H1 (cell line): ENCODE measurements at regions not wholly inside any gene's neighbourhood (a gene's known extent, or its start where the extent isn't known, plus 50 kb on each side); places are given as distances from the start of the nearest gene placed in this dataset.

Experiments used
- CTCF ChIA-PET: fragments of 300-600 bp; sonication (Branson Sonifier 250); formaldehyde crosslinking; loops from one replicate; lab custom pipeline; 2021; ENCODE audit not compliant: partially characterized antibody; lab: Charles Lee
- POLR2A ChIA-PET: fragments of 300-600 bp; sonication (Branson Sonifier 250); formaldehyde crosslinking; loops from one replicate; lab custom pipeline; 2021; ENCODE audit warnings: inconsistent platforms; ENCODE audit not compliant: partially characterized antibody; lab: Charles Lee
- DNase-seq, 2 experiments: peaks; one replicate each; pipeline versions ENCODE4 v3.0.0 to v3.0.0-alpha.2; 2010 to 2022; ENCODE audit warnings: low spot score in 2 of 2, low read depth in 1 of 2, mixed read lengths in 1 of 2
- FAIRE-seq: peaks from 2 replicates; lab custom pipeline; 2011; peaks lifted over from hg19 to GRCh38; lab: Jason Lieb, UNC
- H2AFZ ChIP-seq: 2 replicates; pipeline ENCODE4 v1.8.1; 2012; ENCODE audit warnings: low read length, inconsistent platforms
- H2AK5ac ChIP-seq: 2 replicates; pipeline ENCODE4 v1.6.1; 2013; ENCODE audit warnings: low read depth, low read length
- H2BK120ac ChIP-seq: replicated peaks from 2 replicates; pipeline ENCODE3; 2013; ENCODE audit warnings: low read depth, low read length, inconsistent platforms
- H2BK12ac ChIP-seq: 2 replicates; pipeline ENCODE4 v1.6.1; 2013; ENCODE audit warnings: low read depth, low read length
- H2BK15ac ChIP-seq: 2 replicates; pipeline ENCODE4 v1.6.1; 2013; ENCODE audit warnings: low read length
- H2BK20ac ChIP-seq: 2 replicates; pipeline ENCODE4 v1.6.1; 2013; ENCODE audit warnings: low read length
- H2BK5ac ChIP-seq: 2 replicates; pipeline ENCODE4 v1.6.1; 2013; ENCODE audit warnings: low read depth, low read length
- H3K14ac ChIP-seq: 2 replicates; pipeline ENCODE4 v1.6.1; 2013; ENCODE audit warnings: inconsistent platforms; ENCODE audit not compliant: insufficient read length
- H3K18ac ChIP-seq: 2 replicates; pipeline ENCODE4 v1.6.1; 2013; ENCODE audit warnings: low read length; ENCODE audit errors: extremely low read depth
- H3K23ac ChIP-seq: 2 replicates; pipeline ENCODE4 v1.6.1; 2013; ENCODE audit warnings: inconsistent platforms; ENCODE audit not compliant: insufficient read length
- H3K23me2 ChIP-seq: 2 replicates; pipeline ENCODE4 v1.6.1; 2013; ENCODE audit warnings: low read depth, low read length
- H3K27ac ChIP-seq: 2 replicates; pipeline ENCODE4 v1.6.1; 2011; ENCODE audit warnings: low read depth, low read length, inconsistent platforms
- H3K27me3 ChIP-seq, 4 experiments: replicated peaks in 1 of 4; 1 replicate in 1 of 4; 2 replicates in 3 of 4; pipeline versions ENCODE4 v1.6.1 to v1.8.1; 2011 to 2013; ENCODE audit warnings: low read length in 3 of 4, mild to moderate bottlenecking in 3 of 4, inconsistent platforms in 2 of 4, mixed read lengths in 2 of 4, moderate library complexity in 1 of 4; ENCODE audit not compliant: control insufficient read depth in 3 of 4, insufficient read depth in 3 of 4; ENCODE audit errors: extremely low read depth in 1 of 4
- H3K36me3 ChIP-seq, 4 experiments: 2 replicates each; pipeline versions ENCODE4 v1.6.1 to v1.8.1; 2011 to 2013; ENCODE audit warnings: mild to moderate bottlenecking in 4 of 4, low read length in 3 of 4, moderate library complexity in 2 of 4, control low read depth in 1 of 4, inconsistent platforms in 1 of 4; ENCODE audit not compliant: insufficient read depth in 4 of 4, control insufficient read depth in 2 of 4
- H3K4ac ChIP-seq: replicated peaks from 2 replicates; pipeline ENCODE3; 2013; ENCODE audit warnings: low read length, low read depth, mixed read lengths, inconsistent platforms; ENCODE audit not compliant: insufficient read length
- H3K4me1 ChIP-seq, 4 experiments: replicated peaks in 1 of 4; 1 replicate in 1 of 4; 2 replicates in 3 of 4; pipeline versions ENCODE4 v1.6.1 to v1.8.1; 2011 to 2013; ENCODE audit warnings: low read length in 3 of 4, inconsistent platforms in 2 of 4, mixed read lengths in 1 of 4; ENCODE audit not compliant: insufficient read depth in 4 of 4, control insufficient read depth in 3 of 4
- H3K4me2 ChIP-seq, 2 experiments: 2 replicates each; pipeline versions ENCODE4 v1.6.1 to v1.8.1; 2011 to 2013; ENCODE audit warnings: low read depth in 2 of 2, low read length in 2 of 2, control low read depth in 1 of 2, inconsistent platforms in 1 of 2, mild to moderate bottlenecking in 1 of 2; ENCODE audit not compliant: insufficient read depth in 1 of 2
- H3K4me3 ChIP-seq, 4 experiments: fragments of 200-600, 300-600 bp in 1 of 4; sonication (generic), shearing (Covaris generic), sonication (Bioruptor Twin) in 1 of 4; 2 replicates each; pipeline versions ENCODE4 v1.5.1 to v1.8.1; 2011 to 2016; ENCODE audit warnings: low read length in 4 of 4, low read depth in 3 of 4, control low read depth in 2 of 4, inconsistent platforms in 2 of 4, mild to moderate bottlenecking in 2 of 4, mixed read lengths in 1 of 4, moderate library complexity in 1 of 4; ENCODE audit not compliant: insufficient read depth in 2 of 4; ENCODE audit errors: extremely low read depth in 1 of 4
- H3K56ac ChIP-seq: replicated peaks from 2 replicates; pipeline ENCODE3; 2013; ENCODE audit warnings: low read depth, mild to moderate bottlenecking, mixed read lengths, low read length, inconsistent platforms; ENCODE audit not compliant: insufficient read length
- H3K79me1 ChIP-seq: 2 replicates; pipeline ENCODE4 v1.6.1; 2013; ENCODE audit warnings: low read depth, low read length, control low read depth
- H3K79me2 ChIP-seq, 2 experiments: 2 replicates each; pipeline versions ENCODE4 v1.6.1 to v1.8.1; 2012 to 2013; ENCODE audit warnings: low read length in 2 of 2, mild to moderate bottlenecking in 2 of 2, inconsistent platforms in 1 of 2; ENCODE audit not compliant: insufficient read depth in 2 of 2, control insufficient read depth in 1 of 2
- H3K9ac ChIP-seq, 4 experiments: replicated peaks in 1 of 4; 1 replicate in 1 of 4; 2 replicates in 3 of 4; pipeline versions ENCODE4 v1.6.1 to v1.8.1; 2011 to 2013; ENCODE audit warnings: low read depth in 3 of 4, low read length in 3 of 4, control low read depth in 2 of 4, mild to moderate bottlenecking in 2 of 4, moderate library complexity in 2 of 4, inconsistent platforms in 1 of 4; ENCODE audit errors: extremely low read depth in 1 of 4
- H3K9me3 ChIP-seq, 2 experiments: 2 replicates each; pipeline versions ENCODE4 v1.6.1 to v1.8.1; 2012 to 2013; ENCODE audit warnings: mild to moderate bottlenecking in 2 of 2, moderate library complexity in 2 of 2, control low read depth in 1 of 2, inconsistent platforms in 1 of 2, low read depth in 1 of 2, low read length in 1 of 2, mixed read lengths in 1 of 2; ENCODE audit not compliant: insufficient read depth in 2 of 2
- H4K20me1 ChIP-seq, 2 experiments: replicated peaks in 1 of 2; 2 replicates each; pipeline versions ENCODE3 to v1.8.1; 2011 to 2013; ENCODE audit warnings: inconsistent platforms in 2 of 2, low read length in 2 of 2, mild to moderate bottlenecking in 1 of 2; ENCODE audit not compliant: insufficient read depth in 2 of 2, control insufficient read depth in 1 of 2
- H4K5ac ChIP-seq: 2 replicates; pipeline ENCODE4 v1.6.1; 2013; ENCODE audit warnings: low read length, low read depth, mixed read lengths, inconsistent platforms; ENCODE audit not compliant: insufficient read length
- H4K8ac ChIP-seq: 2 replicates; pipeline ENCODE4 v1.8.0; 2013; ENCODE audit warnings: mild to moderate bottlenecking, moderate library complexity, low read length, inconsistent platforms; ENCODE audit not compliant: insufficient read depth; ENCODE audit errors: extremely low read depth
- H4K91ac ChIP-seq: replicated peaks from 2 replicates; pipeline ENCODE3; 2013; ENCODE audit warnings: low read length, mixed read lengths, inconsistent platforms; ENCODE audit not compliant: insufficient read length
- ASH2L ChIP-seq: fragments of 200-600, 300-600 bp; sonication (generic); IDR thresholded peaks from one replicate; pipeline ENCODE4 v1.7.1; 2017; ENCODE audit warnings: low read length
- CBX8 ChIP-seq: fragments of 300-800, 300-1000 bp; sonication (generic); IDR thresholded peaks from 2 replicates; pipeline ENCODE4 v1.7.1; 2016; ENCODE audit warnings: low read depth, low read length, borderline replicate concordance
- CTBP2 ChIP-seq: IDR thresholded peaks from 2 replicates; pipeline ENCODE4 v1.7.0; 2011; ENCODE audit warnings: borderline replicate concordance, mild to moderate bottlenecking, moderate library complexity, mixed read lengths, low read length; ENCODE audit not compliant: insufficient read depth, insufficient read length
- EGR1 ChIP-seq: IDR thresholded peaks from 2 replicates; pipeline ENCODE4 v1.6.1; 2011; ENCODE audit warnings: low read depth, low read length, borderline replicate concordance
- EZH2 ChIP-seq: fragments of 200-600 bp; sonication (generic); IDR thresholded peaks from 2 replicates; pipeline ENCODE4 v1.7.1; 2012; ENCODE audit warnings: low read depth, mild to moderate bottlenecking, moderate library complexity, low read length, inconsistent platforms; ENCODE audit not compliant: severe bottlenecking
- GABPA ChIP-seq: IDR thresholded peaks from 2 replicates; pipeline ENCODE4 v1.6.1; 2011; ENCODE audit warnings: mild to moderate bottlenecking, low read length, moderate library complexity, borderline replicate concordance; ENCODE audit not compliant: insufficient read depth
- GTF2F1 ChIP-seq: IDR thresholded peaks from 2 replicates; pipeline ENCODE4 v1.6.1; 2012; ENCODE audit warnings: low read depth, low read length, improper control_type of control experiment, borderline replicate concordance
- HDAC6 ChIP-seq: IDR thresholded peaks from one replicate; pipeline ENCODE4 v1.7.1; 2012; ENCODE audit warnings: low read depth, mild to moderate bottlenecking, inconsistent platforms, low read length, moderate library complexity
- POLR2A ChIP-seq, 2 experiments: IDR thresholded peaks; 1 replicate in 1 of 2; 2 replicates in 1 of 2; pipeline ENCODE4 v1.6.1; 2011; ENCODE audit warnings: low read depth in 2 of 2, low read length in 2 of 2, mild to moderate bottlenecking in 2 of 2; ENCODE audit errors: control extremely low read depth in 1 of 2
- RXRA ChIP-seq: IDR thresholded peaks from 2 replicates; pipeline ENCODE4 v1.6.1; 2011; ENCODE audit warnings: low read depth, mild to moderate bottlenecking, low read length, moderate library complexity; ENCODE audit not compliant: insufficient read depth
- TBP ChIP-seq: IDR thresholded peaks from 2 replicates; pipeline ENCODE4 v1.6.1; 2011; ENCODE audit warnings: low read depth, low read length, improper control_type of control experiment
- YY1 ChIP-seq: IDR thresholded peaks from 2 replicates; pipeline ENCODE4 v1.6.1; 2011; ENCODE audit warnings: low read depth, mild to moderate bottlenecking, low read length
- WGBS, 2 experiments: shearing (Covaris generic) in 1 of 2; methylation state at CpG; one replicate each; pipeline versions ENCODE4 v1.1.6 to v1.1.7; 2013 to 2015; ENCODE audit warnings: low lambda C conversion rate in 2 of 2, mixed read lengths in 2 of 2, inconsistent platforms in 1 of 2, low coverage in 1 of 2, missing lambda C conversion rate in 1 of 2; ENCODE audit not compliant: insufficient replicate concordance in 2 of 2, insufficient coverage in 1 of 2, insufficient read length in 1 of 2; ENCODE audit errors: extremely low coverage in 1 of 2, missing lambda C conversion rate in 1 of 2; 5-methylcytosine and 5-hydroxymethylcytosine counted together
- TF ChIP-seq, protein P1 (sequence below), 3 experiments: IDR thresholded peaks; 1 replicate in 2 of 3; 2 replicates in 1 of 3; pipeline versions ENCODE4 v1.5.1 to v1.6.1; 2011; ENCODE audit warnings: low read length in 3 of 3, mild to moderate bottlenecking in 3 of 3, inconsistent platforms in 2 of 3, low read depth in 1 of 3, moderate library complexity in 1 of 3; ENCODE audit not compliant: insufficient read depth in 1 of 3; ENCODE audit errors: control extremely low read depth in 1 of 3

DNA sequence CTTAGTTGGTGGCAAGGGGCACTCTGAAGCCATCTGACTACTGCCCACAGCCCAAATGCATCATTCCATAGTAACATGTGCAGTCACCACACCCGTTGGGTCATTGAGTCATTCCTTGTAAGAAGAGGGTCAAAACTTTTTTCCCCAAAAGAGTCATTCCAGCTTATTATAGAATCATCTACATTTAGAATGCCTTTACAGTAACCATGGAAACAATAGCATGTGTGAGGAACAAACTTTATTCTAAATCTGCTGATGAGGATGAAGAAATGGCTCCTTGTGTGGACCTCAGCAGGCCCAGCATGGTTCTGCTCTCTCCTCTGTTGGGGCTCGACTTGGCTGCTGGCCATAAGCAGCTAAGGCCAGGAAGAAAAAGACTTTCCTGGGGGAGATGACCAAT lies 111.2 kb upstream of the PTPRT start:
- H2BK15ac ChIP-seq = no peak overlapping the region
- H3K4me1 ChIP-seq = no peaks in the 10 kb centered on the region
- ChIA-PET POLR2A (interaction anchor here (0.5 to 0.7 kb wide), 2 partner anchors 8 to 15 kb away, joined by 3 read pairs; no protein-coding TSS in a partner anchor), CTCF (no interaction called here)
- H3K27me3 ChIP-seq = no peaks in the 10 kb centered on the region
- H3K23ac ChIP-seq = no peak overlapping the region
- H4K91ac ChIP-seq = no peak overlapping the region
- 91% methylated on average over 2 of the region's 2 CpGs; no CpG with 5 or more reads in 1 of the 2 experiments for WGBS, 2 experiments
- no peak overlapping the region for H2BK20ac ChIP-seq
- no peaks in the 10 kb centered on the region for H3K79me1 ChIP-seq
- no peak overlapping the region for H4K8ac ChIP-seq
- no peak overlapping the region for H2AFZ ChIP-seq
- no peaks in the 10 kb centered on the region for H3K9me3 ChIP-seq
- no peak overlapping the region for H3K4ac ChIP-seq
- DNase-seq = no peak
- no peak overlapping the region for H3K18ac ChIP-seq
- H4K5ac ChIP-seq = no peak overlapping the region
- H3K36me3 ChIP-seq = no peaks in the 10 kb centered on the region
- no peak overlapping the region for H2BK12ac ChIP-seq
- no peak overlapping the region for H3K27ac ChIP-seq
- H2AK5ac ChIP-seq = no peak overlapping the region
- H3K23me2 ChIP-seq = no peaks in the 10 kb centered on the region
- H2BK5ac ChIP-seq = no peak overlapping the region
- no peak overlapping the region for H3K9ac ChIP-seq
- no peaks in the 10 kb centered on the region for H3K79me2 ChIP-seq
- H3K4me2 ChIP-seq = no peak overlapping the region
- no peak for FAIRE-seq
- no peaks in the 10 kb centered on the region for H4K20me1 ChIP-seq
- H2BK120ac ChIP-seq = no peak overlapping the region
- no peak overlapping the region for H3K14ac ChIP-seq
- no peak overlapping the region for H3K4me3 ChIP-seq
- no peak overlapping the region for H3K56ac ChIP-seq
- TF ChIP-seq CBX8 (no peak), EZH2 (no peak), YY1 (no peak), EGR1 (no peak), TBP (no peak), GABPA (no peak), RXRA (no peak), ASH2L (no peak), GTF2F1 (no peak), HDAC6 (no peak), POLR2A (IDR thresholded peaks at IDR 0.05; ENCODE audit: control extremely low read depth in 1 of 2, low read depth in 2 of 2, low read length in 2 of 2) (no peak), CTBP2 (no peak)
- TF ChIP-seq, protein P1, sequence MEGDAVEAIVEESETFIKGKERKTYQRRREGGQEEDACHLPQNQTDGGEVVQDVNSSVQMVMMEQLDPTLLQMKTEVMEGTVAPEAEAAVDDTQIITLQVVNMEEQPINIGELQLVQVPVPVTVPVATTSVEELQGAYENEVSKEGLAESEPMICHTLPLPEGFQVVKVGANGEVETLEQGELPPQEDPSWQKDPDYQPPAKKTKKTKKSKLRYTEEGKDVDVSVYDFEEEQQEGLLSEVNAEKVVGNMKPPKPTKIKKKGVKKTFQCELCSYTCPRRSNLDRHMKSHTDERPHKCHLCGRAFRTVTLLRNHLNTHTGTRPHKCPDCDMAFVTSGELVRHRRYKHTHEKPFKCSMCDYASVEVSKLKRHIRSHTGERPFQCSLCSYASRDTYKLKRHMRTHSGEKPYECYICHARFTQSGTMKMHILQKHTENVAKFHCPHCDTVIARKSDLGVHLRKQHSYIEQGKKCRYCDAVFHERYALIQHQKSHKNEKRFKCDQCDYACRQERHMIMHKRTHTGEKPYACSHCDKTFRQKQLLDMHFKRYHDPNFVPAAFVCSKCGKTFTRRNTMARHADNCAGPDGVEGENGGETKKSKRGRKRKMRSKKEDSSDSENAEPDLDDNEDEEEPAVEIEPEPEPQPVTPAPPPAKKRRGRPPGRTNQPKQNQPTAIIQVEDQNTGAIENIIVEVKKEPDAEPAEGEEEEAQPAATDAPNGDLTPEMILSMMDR (IDR thresholded peaks at IDR 0.05; ENCODE audit: control extremely low read depth in 1 of 3, insufficient read depth in 1 of 3, low read depth in 1 of 3, low read length in 3 of 3) = no peak
